Osteocyte (in vitro differentiated cells): ENCODE measurements at regions not wholly inside any gene's neighbourhood (a gene's known extent, or its start where the extent isn't known, plus 50 kb on each side); places are given as distances from the start of the nearest gene placed in this dataset.

Experiments used
- DNase-seq: peaks from one replicate; pipeline ENCODE4 v3.0.0; 2021; ENCODE audit warnings: mixed read lengths; ENCODE audit not compliant: unreplicated experiment; ENCODE audit errors: extremely low spot score
- H3K27ac Mint-ChIP-seq: one replicate; pipeline ENCODE4 v1.8.0; 2021; ENCODE audit warnings: mild to moderate bottlenecking, mixed read lengths; ENCODE audit not compliant: unreplicated experiment
- H3K27me3 Mint-ChIP-seq: one replicate; pipeline ENCODE4 v1.8.0; 2021; ENCODE audit warnings: mixed read lengths; ENCODE audit not compliant: unreplicated experiment
- H3K36me3 Mint-ChIP-seq: one replicate; pipeline ENCODE4 v1.8.0; 2021; ENCODE audit warnings: mixed read lengths; ENCODE audit not compliant: unreplicated experiment
- H3K4me1 Mint-ChIP-seq: one replicate; pipeline ENCODE4 v1.8.0; 2021; ENCODE audit warnings: mixed read lengths; ENCODE audit not compliant: unreplicated experiment
- H3K4me3 Mint-ChIP-seq: one replicate; pipeline ENCODE4 v1.8.0; 2021; ENCODE audit warnings: mild to moderate bottlenecking, moderate library complexity, mixed read lengths; ENCODE audit not compliant: unreplicated experiment
- H3K9me3 Mint-ChIP-seq: one replicate; pipeline ENCODE4 v1.8.0; 2021; ENCODE audit warnings: mixed read lengths; ENCODE audit not compliant: unreplicated experiment
- TF ChIP-seq, protein P1 (sequence below): fragments of 200-600 bp; sonication (generic); IDR thresholded peaks from 2 replicates; pipeline ENCODE4 v1.5.0; 2021; ENCODE audit warnings: antibody characterized with exemption, mild to moderate bottlenecking, moderate library complexity

- H3K27me3 Mint-ChIP-seq = no peaks in the 10 kb centered on the region
- peak overlapping the region; percentile 53 for H3K27ac Mint-ChIP-seq
- H3K9me3 Mint-ChIP-seq = no peaks in the 10 kb centered on the region
- TF ChIP-seq, protein P1, sequence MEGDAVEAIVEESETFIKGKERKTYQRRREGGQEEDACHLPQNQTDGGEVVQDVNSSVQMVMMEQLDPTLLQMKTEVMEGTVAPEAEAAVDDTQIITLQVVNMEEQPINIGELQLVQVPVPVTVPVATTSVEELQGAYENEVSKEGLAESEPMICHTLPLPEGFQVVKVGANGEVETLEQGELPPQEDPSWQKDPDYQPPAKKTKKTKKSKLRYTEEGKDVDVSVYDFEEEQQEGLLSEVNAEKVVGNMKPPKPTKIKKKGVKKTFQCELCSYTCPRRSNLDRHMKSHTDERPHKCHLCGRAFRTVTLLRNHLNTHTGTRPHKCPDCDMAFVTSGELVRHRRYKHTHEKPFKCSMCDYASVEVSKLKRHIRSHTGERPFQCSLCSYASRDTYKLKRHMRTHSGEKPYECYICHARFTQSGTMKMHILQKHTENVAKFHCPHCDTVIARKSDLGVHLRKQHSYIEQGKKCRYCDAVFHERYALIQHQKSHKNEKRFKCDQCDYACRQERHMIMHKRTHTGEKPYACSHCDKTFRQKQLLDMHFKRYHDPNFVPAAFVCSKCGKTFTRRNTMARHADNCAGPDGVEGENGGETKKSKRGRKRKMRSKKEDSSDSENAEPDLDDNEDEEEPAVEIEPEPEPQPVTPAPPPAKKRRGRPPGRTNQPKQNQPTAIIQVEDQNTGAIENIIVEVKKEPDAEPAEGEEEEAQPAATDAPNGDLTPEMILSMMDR = no peak
- H3K4me1 Mint-ChIP-seq = peaks cover 14% of the 10 kb centered on the region
- no peak for DNase-seq
- H3K36me3 Mint-ChIP-seq = no peaks in the 10 kb centered on the region
- H3K4me3 Mint-ChIP-seq = no peak overlapping the region
Observed at GRCh38 chr5:17720071-17720470, 85.8 kb downstream of the TAF11L14 start.

DNA sequence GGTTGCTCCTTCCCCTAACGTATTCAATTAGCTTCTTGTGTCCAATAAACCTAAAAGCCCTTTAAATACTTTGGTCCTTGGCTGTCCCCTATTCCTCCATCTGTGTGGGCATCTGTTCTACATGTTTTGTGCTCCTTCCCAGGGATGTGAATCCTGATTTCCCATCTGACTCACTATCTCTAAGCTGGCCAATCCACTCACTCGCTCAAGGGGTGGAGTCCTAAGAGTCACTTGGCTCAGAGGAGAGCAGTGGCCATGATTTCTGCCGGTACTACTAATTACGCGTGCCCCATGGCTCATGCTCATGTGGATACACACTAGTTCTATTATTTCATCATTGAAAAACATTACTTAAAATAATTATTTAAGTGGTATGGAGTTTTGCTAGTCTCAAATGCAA, 89.6 kb downstream of the TAF11L14 start:
- Mint-ChIP-seq H3K4me1 (peaks cover 14% of the 10 kb centered on the region), H3K27ac (no peak overlapping the region), H3K4me3 (no peak overlapping the region), H3K36me3 (no peaks in the 10 kb centered on the region), H3K27me3 (no peaks in the 10 kb centered on the region), H3K9me3 (no peaks in the 10 kb centered on the region)
- TF ChIP-seq, protein P1 = no peak
- DNase-seq = no peak

- H3K27me3 Mint-ChIP-seq = no peaks in the 10 kb centered on the region
- TF ChIP-seq, protein P1 = no peak
- H3K36me3 Mint-ChIP-seq = no peaks in the 10 kb centered on the region
- DNase-seq = no peak
- peaks cover 5% of the 10 kb centered on the region for H3K4me1 Mint-ChIP-seq
- H3K9me3 Mint-ChIP-seq = no peaks in the 10 kb centered on the region
- H3K27ac Mint-ChIP-seq = no peak overlapping the region
- H3K4me3 Mint-ChIP-seq = no peak overlapping the region
Observed at GRCh38 chr5:17727098-17727497, 92.8 kb downstream of the TAF11L14 start.

- no peaks in the 10 kb centered on the region for H3K9me3 Mint-ChIP-seq
Observed at GRCh38 chr5:17730421-17730820, 96.2 kb downstream of the TAF11L14 start.

GRCh38 chr5:17732351-17732923, 98.2 kb downstream of the TAF11L14 start:
- Mint-ChIP-seq H3K9me3 (peaks cover 5% of the 10 kb centered on the region), H3K27me3 (no peaks in the 10 kb centered on the region), H3K4me1 (peaks cover 38% of the 10 kb centered on the region), H3K4me3 (no peak overlapping the region), H3K27ac (peak overlapping the region; percentile 63), H3K36me3 (no peaks in the 10 kb centered on the region)
- no peak for DNase-seq
- TF ChIP-seq, protein P1 = no peak

More at GRCh38 chr5:17730421-17730820, 96.2 kb downstream of the TAF11L14 start:
- no peaks in the 10 kb centered on the region for H3K27me3 Mint-ChIP-seq
- no peak overlapping the region for H3K27ac Mint-ChIP-seq
- peaks cover 19% of the 10 kb centered on the region for H3K4me1 Mint-ChIP-seq
- TF ChIP-seq, protein P1 = no peak
- DNase-seq = no peak
- no peak overlapping the region for H3K4me3 Mint-ChIP-seq
- H3K36me3 Mint-ChIP-seq = no peaks in the 10 kb centered on the region
